ENCODE measurements at regions not wholly inside any gene's neighbourhood (a gene's known extent, or its start where the extent isn't known, plus 50 kb on each side); places are given as distances from the start of the nearest gene placed in this dataset.
"Not testable (repeated sequence)": the region's sequence is repeated elsewhere in the genome, so short reads cannot be mapped to it uniquely, and the experiment has no call there.

- no peak for DNase-seq
Measured at GRCh38 chr9:80796632-80797031, 892.7 kb downstream of the TLE1 start.

DNA sequence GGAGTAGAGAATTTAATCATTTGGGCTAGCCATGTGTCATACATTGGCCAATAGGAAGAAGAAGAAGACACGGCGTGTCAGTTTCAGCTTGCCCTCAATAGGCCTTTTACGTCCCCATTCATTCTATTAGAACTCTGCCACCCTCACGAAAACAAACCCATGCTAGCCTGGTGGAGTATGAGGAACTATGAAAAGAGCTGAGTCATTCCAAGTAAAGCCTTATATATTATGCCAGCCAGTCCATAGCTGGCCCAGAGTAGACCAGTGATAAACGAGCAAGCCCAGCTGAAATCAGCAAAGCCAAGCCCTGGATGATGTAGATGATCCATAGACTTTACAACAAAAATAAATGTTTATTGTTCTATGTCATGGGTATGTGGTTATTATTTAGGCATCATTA, 895.1 kb downstream of the TLE1 start:
- no peak for DNase-seq

- DNase-seq: no peak
Measured at GRCh38 chr9:80793706-80794105, 895.6 kb downstream of the TLE1 start.

GRCh38 chr9:80792726-80793125, 896.6 kb downstream of the TLE1 start:
- DNase-seq: no peak

DNA sequence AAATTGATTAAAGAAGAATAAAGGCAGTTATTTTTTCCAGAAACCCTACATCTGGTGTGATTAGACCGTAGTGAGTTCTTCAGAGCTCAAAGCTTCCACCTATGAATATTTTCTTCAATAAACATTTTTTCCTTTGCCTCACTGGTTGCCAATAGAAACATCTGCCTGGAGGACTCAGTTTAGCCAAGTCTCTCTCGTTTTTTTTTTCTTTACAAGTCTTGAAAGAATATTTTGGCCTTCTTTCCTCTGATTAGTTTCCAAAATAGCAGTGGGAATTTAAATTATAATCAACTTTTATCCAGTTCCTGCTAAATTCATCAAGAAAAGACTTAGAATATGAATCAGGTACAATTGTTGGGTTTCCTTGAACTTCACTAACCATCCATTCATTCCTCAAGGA, 897.5 kb downstream of the TLE1 start:
- no peak for DNase-seq

- DNase-seq: no peak
Measured at GRCh38 chr9:80790764-80791163, 898.6 kb downstream of the TLE1 start.

DNA sequence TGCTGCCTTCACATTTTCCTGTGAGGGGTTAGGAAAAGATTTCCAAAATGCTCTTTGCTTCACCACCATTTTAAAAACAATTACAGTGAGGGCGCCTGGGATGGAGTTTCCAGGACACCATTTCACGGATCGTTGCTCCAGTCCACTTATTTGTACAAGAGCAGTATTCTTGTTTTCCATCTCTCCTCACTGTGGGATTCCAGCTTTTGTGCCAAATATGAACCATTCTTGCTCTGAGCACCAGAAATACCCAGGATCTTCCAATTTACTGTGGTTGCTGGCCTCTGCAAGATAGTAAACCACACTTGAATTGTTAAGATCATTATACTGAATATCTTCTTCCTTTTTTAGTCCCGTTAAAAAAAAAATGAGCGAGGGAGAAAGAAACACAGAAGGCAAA, 899.5 kb downstream of the TLE1 start:
- DNase-seq: no peak

DNA sequence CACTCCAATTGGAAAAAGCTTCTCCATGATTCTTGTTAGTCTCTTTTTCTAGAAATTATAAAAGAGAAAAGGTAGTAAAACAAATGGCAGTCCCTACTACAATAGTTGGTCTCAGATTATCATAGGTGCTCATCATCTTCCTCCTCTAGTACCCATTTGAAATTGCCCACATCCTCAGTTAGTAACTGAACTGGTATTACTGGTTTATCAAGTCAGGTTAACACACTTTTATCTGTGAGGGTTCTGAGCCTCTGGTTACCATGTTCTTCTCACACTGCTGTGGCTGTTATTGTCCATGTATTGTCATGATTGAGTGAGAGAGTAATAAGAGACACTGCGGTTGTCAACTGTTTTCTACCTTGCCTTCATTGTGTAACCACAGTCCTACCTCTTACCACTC, 901.7 kb downstream of the TLE1 start:
- no peak for DNase-seq

GRCh38 chr9:80784647-80785046, 904.7 kb downstream of the TLE1 start:
- no peak for DNase-seq

DNA sequence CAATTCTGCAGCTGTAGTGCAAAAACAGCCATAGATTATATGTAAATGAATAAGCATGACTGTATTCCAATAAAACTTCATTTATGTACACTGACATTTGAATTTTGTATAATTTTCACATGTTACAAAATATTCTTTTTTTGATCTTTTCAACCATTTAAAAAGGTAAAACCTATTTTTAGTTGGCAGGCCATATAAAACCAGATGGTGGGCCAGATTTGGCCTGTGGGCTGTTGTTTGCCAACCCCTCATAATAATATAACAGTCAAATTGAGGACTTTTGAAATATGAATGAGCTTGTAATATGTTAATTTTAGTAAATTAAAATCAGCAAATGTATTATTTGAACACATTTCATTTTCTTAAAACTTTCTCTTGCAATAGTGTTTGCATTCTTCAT, 913.4 kb downstream of the TLE1 start:
- DNase-seq: no peak

DNA sequence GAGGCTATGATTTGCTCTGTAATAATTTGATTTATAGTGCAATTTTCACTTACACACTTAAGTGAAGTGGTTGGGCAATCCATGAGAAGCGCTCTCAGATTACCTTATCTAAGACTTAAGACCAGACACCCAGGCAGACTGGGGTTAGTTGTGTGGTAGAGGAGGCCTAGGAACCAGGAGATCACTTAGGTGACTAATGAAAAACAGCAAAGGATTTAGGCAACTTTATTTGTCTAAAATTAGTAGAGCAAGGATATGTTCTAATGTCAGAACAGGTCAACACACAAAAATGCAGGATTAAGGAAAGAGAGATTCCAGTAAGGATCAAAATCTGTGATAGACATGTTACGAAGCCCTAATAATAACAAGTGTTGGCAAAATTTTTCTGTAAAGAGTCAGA, 913.8 kb downstream of the TLE1 start:
- DNase-seq: no peak

DNA sequence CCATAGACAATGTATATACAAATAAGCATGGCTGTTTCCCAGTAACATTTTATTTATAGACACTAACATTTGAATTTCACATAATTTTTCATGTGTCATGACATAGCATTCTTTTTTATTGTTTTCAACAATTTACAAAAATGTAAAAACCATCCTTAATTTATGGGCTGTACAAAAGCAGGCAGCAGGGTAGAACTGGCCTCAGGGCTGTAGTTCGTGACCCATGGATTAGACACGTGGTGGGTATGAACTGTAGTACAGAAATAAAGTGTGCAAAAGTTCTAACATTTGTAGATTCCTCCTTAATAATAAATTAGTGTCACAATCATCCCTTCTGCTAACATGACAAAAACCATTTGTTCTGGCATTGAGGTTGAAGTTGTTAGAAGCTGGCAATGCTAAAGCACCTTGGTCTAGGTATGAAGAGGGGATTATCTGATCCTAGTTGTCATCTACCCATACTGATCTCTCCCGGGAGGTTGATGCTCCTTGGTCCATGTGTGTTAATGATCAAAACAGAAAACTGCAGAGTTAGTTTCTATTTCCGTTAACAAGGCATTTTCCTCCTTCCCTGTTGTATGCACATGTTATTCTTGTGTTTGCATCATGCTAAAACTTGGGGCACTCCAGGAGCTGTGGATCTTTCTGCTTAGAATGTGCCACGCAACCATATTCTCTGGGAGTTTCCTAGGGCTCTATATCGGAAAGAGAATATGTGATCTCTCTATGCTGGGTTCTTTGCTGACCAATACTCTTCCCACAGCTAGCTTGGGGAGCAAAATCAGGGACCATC, 917.6 kb downstream of the TLE1 start:
- no peak for DNase-seq

DNA sequence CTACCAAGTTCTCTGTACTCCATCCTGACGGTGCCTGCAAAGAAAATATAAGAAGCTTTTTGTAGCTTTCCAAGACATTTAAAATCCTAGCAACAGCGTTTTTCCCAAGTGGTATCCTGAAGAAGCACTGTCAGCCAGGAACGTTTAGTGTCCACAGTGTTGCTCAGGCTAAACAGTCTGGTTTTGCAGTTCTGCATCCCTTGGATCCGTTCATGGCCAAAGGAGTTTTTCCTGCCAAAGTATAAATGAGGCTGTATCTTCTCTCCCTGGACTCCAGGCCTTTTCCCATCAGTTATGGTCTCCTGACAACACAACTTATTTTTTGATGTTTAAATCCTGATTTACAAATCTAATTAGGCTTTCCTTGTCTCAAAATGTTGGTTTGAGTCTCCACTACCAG, 925.8 kb downstream of the TLE1 start:
- no peak for DNase-seq

DNA sequence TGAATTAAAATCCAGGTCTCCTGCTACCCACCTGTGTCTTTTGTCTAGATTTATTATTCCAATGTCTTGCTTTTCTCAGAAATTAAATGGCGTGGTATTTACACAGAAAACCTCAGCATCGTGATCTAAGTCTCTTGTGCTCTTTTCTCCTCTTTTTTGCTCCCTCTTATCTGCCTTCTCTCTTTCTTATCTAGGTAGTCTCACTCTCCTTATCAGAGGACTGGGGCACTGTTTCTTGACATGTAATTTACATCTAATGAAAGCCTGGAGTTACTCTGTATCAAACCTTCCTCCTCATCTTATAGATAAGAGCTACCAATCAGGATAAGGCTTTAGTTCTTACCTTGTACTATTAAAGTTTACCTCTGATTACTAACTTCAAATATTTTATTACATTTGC, 933.8 kb downstream of the TLE1 start:
- DNase-seq: no peak

DNA sequence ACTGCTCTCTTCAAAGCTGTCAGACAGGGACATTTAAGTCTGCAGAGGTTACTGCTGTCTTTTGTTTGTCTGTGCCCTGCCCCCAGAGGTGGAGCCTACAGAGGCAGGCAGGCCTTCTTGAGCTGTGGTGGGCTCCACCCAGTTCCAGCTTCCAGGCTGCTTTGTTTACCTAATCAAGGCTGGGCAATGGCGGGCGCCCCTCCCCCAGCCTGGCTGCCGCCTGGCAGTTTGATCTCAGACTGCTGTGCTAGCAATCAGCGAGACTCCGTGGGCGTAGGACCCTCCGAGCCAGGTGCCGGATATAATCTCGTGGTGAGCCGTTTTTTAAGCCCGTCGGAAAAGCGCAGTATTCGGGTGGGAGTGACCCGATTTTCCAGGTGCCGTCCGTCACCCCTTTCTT, 942.3 kb downstream of the TLE1 start:
- DNase-seq: not testable (repeated sequence)

GRCh38 chr9:80732506-80732905, 956.8 kb downstream of the TLE1 start:
- DNase-seq: no peak

- no peak for DNase-seq
Measured at GRCh38 chr9:80720579-80720978, 968.8 kb downstream of the TLE1 start.

GRCh38 chr9:80707120-80707519, 982.2 kb downstream of the TLE1 start:
- no peak for DNase-seq

- DNase-seq: no peak
Measured at GRCh38 chr9:80701061-80701460, 988.3 kb downstream of the TLE1 start.

DNA sequence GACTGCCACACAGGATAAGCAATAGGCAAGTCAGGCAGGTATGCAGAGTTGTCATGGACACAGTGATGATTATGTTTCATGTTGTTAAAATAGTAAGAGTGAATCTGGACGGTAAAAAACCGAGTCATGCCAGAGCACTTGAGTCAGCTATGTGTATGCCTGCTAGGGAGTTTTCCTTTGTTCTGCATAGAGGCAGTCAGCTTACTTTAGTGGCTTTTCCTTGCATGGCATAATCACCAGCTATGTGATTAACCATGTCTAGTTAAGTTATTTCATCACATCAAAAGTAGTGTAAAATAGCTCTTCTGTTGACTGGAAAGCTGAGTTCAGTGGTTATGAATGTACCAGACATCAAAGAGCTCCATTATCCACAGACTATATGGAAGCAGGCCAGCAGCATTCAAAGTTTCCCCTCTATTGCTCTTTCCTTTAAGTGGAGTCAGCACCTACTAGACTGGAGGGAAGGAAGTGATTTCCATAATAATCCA, 989.8 kb downstream of the TLE1 start:
- no peak for DNase-seq

DNA sequence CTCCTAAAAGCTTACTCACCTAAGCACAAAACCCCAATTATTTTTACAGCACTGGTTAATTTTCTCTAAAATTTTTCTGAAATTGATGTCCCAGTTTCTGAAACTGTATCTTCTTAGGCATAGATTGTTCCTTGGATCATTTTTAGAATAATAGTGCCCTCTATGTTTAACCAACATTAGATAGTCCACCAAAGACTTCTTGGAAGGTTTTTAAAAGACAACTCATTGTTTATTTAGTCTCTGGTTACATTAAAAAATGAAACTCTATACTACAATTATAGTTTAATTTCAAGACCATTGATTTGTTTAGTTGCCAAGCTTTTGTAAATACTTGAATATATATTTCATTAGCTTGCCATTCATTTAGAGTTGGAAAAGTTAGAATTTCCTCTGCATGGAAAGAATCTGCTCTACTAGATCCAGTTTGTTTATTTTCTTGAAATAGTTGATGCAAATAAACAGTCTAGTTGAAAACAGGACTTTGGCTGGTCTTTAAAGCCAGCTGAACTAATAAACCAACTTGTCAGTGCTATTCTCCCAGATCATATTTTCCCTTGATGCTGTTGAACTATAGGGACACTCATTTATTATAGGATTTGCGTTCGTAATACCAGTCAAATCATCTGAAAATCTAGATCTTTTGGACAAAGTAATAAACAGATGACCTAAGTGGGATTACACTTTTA, 990.5 kb downstream of the TLE1 start:
- DNase-seq: no peak

DNA sequence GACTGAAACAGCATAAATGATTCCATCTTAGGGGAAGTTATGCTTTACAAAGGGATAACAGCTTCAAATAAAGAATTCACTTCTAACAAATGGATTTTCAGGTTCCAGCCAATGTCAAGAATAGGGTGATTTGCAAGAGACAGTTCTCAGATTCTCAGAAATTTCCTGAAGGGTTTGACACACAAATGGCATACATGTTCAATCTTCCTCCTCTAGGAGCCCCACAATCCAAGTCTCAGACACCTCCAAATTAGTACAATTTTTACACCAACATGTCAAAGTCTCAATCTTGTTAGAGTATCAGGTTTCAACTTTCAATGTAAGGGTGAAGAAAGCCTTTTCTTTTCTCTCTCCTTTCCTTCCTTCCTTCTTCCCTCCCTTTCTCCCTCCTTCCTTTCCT, 996.6 kb downstream of the TLE1 start:
- DNase-seq: no peak

- no peak for DNase-seq
Measured at GRCh38 chr9:80691229-80691628, 998.1 kb downstream of the TLE1 start.

- no peak for DNase-seq
Measured at GRCh38 chr9:80690349-80690939, 998.9 kb downstream of the TLE1 start.

Measured in SIG-M5 (cell line).